ENCODE measurements at regions not wholly inside any gene's neighbourhood (a gene's known extent, or its start where the extent isn't known, plus 50 kb on each side); places are given as distances from the start of the nearest gene placed in this dataset.

DNA sequence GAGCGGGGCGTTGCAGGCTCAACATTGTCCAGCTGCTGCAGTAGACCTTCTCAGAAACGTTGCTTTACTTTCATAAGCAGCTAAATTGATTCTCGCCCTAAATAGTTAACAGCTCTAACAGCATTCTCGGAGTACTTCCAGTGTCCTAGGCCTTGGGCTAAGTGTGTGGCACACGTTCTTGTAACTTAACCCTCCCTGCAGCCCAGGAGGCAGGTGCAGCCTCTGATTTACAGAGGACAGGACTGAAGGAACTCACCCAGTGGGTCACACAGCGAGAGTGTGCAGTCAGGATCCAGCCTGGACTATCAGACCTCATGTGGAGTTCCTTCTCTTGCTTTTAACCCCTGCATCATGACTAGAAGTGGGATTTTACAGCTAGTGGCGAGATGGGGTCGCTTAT is 312.8 kb upstream of the C2CD4B start:
- no peak for DNase-seq

DNA sequence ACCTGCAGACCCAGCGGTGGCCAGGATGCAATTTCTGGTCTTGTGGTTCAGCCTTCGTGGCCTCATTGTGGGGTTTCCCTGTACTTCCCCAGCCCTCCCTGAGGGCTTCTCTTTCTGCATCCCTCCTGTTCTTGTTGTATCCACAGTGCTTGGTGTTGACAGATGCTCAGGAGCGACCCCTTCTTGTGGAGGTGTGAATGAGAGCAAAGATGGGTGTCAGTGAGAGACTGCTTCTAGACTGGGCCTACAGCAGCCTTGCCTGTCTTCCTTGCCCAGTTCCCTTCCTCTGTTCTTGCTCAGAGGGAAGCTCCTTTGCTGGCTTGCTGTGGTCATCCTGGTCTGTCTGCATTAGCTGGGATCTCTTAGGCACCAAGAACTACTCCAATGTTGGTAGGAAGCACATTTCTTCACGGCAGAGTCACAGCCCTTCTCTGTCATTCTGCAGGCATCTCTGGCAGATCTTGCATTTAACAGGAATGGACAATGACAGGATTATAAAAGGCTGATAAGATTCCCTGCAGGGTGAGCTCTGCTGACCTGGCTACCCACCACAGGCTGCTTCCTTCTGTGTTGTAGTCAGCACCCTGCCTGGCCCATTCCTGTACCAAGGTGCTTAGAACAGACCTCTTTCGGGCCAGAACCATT is 317.8 kb upstream of the C2CD4B start:
- peak; percentile 53 for DNase-seq

DNA sequence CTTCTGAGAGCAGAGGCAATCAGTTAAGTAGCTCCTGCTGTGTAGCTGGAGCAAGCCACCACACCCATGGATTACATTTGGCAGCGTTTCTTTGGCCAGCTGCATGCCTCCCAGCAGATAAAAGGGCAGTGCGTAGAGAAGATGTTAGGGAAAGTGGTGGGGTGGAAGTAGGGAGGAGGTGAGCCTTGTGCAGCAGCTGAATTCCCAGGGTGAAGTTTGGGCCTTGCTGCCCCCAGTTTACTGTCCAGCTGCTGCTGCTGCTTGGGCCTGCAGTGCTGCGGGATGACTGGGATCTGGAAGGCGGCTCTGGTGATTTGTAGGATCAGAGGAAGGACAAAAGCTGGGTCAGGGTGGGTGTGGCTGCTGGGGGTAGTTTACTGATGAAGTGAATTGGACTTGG is 318.7 kb upstream of the C2CD4B start:
- DNase-seq, result peak; percentile 57

DNA sequence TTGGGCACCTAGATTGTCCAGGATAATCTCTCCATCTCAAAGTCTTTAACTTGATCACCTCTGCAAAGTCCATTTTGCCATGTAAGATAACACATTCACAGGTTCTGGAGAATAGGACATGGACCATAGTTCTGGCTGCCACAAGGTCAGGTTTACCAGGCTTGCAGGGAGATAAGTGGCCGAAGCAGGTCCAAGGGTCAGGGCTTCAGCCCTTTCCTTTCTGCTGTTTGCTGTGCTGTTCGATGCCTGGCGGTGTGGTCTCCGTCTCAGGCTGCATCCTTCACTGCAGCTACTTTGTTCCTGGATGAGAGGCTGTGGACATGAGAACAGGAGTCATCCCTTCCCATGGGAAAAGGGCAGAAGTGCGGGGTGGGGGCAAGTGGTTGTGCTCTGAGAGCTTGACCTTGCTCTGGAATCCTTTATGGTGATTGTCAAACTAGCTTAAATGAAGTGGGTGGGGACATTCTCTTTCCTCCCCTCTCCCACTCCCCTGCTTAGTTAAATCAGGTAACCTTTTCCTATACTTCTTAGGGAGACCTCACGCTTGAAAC is 320.2 kb upstream of the C2CD4B start:
- no peak for DNase-seq

DNA sequence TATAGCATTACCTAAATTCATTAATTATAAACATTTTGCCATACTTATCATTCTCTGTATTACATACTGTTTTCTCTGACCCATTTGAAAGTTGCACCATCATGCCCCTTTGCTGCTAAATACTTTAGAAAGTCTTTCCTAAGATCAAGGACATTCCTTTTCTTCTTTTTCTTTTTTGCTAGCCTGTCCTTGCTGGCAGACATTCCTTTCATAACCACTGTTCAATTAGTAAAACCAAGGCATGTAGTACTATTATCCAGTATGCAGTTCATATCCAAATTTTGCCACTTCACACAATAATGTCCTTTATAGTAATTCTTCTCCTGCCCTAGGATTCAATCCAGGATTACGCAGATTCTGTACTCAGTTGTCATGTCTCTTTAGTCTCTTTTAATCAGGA is 321.0 kb upstream of the C2CD4B start:
- peak; percentile 76 for DNase-seq

DNA sequence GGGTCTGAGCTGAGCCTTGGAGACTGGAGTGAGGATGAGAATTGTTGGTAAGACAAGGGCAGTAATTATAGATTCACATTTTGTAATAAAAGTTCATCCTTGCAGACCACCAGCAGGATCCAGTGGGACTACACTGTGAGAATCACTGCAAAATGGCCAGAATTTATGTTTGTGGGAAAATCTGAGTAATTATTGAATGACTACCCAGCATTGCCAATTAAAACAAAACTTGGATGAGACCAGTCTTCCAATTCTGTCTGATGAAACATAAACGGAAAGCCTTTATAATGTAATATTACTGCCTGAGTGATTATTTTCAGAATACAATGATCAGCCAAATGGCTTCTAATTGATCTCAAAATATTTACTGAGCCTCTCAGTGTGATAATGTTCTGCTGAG is 323.3 kb upstream of the C2CD4B start:
- DNase-seq, result no peak

DNA sequence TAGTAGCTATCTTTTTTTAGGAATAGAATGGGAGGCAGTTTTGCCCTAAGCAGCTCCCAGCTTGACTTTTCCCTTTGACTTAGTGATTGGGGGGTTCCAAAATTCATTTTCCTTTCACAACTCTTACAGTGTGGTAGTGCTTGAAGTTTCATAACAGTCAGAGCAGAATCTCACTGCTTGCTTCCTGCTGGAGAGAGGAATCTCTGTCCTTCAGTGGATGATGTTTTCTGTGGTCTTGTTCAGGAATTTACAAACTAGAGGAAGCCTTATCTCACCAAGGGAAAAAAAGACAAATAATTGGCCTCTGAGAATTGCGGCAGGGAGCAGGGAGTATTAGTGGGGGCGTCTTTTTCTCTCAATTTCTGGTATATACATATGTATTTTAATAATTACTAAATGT is 326.6 kb upstream of the C2CD4B start:
- DNase-seq, result peak; percentile 68

DNA sequence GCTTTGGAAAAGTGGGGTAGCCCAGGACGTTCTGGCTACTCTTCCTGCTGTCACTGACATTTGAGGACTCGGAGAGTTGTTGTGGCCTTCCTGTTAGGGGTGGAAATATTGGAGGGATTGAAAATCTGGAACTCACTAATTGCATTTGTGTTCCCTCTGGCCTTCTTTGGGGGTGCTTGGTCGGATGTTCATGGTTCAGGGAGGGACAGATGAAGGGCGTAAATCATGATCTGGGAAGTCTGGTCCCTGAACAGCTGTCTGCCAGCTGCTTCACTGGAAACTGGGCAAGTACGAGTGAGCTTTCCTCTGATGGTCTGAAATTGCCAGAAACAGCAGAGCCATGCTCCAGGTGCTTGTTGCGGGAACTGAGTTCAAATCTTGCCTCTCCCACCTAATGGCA is 327.8 kb upstream of the C2CD4B start:
- DNase-seq, result no peak

DNA sequence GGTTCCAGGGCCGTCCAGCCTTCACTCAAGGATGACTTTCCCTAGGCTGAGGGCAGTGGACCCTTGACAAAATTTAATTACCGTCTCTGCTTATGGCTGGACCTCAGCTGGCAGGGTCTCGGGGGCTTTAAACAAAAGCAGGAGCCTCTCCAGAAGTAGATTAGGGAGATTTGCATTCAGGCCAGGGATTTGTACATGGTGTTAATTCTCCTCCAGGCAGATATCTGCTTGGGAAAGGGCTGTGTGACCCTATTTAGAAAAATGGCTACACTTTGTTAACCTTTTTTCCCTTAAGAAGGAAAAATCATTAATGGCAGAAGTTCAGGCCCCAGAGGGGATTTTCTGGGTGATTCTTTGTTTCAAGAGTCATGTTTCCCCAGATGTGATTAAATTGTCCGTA is 329.1 kb upstream of the C2CD4B start:
- no peak for DNase-seq

DNA sequence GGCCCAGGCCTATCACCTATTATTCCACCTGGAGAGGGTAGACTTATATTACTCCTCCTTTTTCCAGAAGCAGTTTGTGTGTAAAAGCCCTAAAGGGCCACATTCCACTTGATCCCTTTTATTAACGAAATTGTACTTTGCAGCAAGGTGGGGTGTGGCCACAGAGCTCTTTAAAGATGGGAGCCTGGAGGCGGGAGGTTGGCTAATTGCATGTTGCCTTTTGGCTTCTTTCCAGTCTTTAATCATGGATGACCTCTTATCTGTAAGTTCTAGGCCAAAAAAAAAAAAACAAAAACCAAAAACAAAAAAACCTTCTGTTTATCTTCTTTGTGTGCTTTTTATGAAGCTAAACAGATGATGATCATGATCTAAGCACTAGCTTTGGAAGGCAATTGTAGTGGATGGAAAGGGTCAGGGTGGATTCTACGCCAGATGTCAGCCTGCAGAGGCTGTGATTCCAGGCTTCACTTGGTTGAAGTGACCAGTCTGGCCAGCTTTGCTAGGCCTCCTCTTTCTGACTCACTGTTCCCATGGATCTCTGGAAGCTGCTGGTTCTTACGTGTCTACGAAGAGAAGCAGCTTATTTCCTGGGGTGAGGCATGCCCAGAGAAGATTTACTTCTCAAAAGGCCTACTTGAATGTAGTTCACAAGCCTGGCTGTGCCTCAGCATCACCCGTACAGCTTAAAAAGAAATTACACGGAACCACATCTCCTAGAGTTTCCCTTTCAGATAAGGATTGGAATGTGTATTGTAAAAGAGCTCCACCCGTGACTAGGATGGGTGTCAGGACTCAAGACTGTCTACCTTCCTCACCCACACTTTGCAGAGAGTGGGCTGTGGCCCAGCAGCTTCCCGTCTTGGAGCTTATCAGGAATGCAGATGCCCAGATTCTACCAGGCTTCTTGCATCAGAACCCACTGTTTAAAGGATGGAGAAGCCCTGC is 330.9 kb upstream of the C2CD4B start:
- DNase-seq, result peak; percentile 76

DNA sequence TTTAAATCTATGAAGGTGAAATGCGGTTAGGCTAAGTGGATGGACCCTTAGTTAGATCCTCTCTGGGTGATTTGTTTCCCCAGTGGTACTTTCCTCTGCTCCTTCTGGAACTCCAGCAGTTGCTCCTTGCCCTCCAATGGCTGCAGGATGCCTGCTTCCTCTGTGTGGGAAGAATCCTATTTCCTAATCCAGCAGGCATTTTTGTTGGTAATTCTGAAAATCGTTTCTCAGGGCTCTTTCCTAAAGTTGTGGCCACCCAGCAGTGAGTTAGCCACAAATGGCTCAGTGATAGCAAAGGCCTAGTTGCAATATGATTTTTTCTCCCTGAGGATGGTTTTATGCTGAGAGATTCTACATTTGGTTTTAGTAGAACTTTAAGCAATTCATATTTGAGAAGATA is 332.3 kb upstream of the C2CD4B start:
- DNase-seq, result no peak

DNA sequence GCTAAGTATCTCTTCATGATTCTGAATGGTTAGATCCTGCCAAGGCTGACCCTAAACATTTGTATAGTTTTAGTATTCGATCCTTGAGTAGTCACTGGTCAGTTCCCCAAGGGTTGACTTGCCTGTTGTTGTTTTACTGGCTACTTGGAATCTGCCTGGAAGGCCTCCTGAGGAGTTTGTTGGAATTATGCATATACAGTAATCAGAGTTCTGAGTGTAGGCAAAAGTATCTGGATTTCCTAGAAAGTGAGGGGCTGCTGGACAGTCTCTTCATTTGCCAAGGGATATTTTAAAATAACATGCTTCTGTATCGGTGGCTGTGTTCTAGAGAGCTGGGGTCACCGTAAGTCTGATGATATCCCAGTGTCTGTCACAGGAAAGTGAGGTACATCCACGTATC is 333.2 kb upstream of the C2CD4B start:
- no peak for DNase-seq

DNA sequence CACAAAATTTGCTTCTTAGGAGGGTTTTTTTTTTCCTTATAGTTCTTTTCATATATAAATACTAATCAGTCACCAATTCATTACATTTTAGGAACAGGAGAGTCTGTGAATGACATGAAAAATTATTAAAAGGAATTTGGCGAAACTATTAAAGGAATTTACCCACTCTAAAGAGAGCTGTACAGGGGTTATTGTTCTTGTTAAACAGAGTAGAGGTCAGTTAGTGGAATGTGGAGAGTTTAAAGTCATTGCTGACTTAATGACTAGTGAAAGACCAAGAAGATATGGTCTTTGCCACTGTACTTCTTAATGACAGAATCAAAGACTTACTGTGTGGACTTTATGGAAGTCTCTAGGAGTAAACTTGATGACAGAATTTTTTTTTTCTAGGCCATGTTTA is 333.6 kb upstream of the C2CD4B start:
- DNase-seq, result peak; percentile 54

DNA sequence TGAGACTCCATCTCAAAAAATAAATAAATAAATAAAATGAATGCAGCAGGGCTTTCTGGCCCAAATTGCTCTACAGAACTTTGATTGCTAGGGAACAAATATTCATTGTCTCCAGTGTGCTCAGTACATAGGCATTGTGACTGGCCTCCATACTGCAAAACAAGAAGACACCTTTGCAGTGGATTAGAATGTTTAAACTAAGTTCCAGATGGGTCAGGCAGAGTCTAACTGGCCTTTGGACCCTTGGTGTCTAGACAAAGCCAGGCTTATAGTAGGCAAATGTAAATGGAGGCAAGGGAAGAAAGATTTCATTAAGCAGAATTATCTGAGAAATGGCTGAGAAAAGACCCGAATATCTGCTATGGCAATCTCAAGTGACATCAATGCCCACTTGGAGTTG is 335.2 kb upstream of the C2CD4B start:
- no peak for DNase-seq

DNA sequence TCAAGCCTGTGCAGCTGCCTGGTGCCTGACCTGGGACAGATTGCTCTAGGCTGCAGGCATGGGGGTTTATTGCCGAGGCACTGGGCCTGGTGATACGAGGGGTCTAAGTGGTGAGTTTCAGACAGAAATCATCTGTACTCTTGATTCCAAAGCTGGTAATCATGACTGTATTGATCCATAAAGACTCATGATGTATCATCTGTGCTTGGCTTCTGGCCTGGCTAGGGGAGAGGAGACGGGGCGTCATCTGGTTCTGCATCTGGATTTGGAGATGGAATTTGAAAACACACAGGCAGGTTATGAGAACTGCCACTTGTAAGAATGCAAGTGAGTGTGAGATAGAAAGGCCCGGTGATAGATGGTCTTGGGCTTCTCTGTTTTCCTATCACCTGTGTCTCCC is 337.4 kb upstream of the C2CD4B start:
- DNase-seq, result no peak

DNA sequence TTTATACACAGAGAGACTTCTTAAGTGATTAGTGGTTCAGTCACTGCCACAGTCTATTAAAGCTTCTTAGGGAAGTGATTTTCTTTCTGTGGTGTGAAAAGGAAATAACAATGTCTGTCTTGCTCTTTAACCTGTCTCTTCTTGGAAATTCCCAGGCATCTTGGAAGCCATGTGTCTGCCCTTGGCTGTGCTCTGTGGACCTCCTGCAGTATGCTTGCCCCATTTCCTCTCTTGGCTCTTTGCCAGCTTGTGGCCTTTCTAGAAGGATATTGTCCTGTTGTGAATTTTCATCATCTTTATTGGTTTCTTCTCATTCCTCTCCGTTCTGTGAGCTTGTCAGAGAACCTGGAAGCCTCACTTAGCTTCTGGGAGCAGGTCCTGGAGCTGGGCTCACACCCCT is 338.4 kb upstream of the C2CD4B start:
- DNase-seq, result peak; percentile 66

DNA sequence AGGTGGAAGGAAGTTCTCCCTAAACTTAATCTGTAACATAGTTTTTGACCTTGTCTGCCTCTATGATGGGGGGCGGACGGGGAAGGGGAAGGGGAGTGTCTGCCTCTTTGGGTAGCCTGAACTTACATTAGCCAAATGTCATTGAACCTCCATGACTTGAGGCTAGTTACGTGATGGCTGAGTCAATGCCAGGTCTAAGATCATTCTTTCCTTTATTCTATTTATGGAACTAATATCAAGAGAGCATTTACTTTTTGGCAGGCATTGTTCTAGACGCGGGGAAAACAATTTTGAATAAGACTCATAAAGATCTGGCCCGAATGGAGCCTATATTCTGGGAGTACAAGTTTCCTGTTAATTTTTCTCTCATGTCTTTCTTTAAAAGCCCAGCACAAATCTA is 340.7 kb upstream of the C2CD4B start:
- DNase-seq, result no peak

DNA sequence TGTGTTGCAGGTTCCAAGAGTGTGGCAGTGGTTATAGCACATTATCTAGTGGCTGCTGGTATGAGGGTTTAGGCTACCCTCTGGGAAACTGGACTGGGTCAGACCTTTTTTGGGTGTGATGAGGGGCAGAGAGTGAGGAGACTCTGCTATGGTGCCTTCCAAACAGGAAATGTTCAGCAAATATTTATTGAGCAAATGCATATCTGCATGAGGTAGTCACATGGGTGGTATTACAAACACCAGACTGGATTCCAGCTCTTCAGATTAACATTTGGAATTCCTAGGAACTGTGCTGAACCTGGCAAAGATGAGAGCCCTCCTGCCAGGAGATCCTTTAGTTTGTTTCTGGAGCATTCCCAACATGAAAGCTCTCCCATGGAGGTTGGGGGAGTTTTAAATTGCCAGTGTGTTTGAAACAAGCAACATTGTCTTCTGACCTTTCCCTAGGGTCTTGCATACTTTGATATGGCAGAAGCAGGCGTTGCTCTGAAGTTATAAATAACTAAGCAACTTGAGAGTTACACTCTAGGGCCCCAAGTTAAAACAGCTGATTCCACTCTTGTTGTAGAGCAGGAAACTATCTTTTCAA is 341.2 kb upstream of the C2CD4B start:
- DNase-seq, result peak; percentile 80

DNA sequence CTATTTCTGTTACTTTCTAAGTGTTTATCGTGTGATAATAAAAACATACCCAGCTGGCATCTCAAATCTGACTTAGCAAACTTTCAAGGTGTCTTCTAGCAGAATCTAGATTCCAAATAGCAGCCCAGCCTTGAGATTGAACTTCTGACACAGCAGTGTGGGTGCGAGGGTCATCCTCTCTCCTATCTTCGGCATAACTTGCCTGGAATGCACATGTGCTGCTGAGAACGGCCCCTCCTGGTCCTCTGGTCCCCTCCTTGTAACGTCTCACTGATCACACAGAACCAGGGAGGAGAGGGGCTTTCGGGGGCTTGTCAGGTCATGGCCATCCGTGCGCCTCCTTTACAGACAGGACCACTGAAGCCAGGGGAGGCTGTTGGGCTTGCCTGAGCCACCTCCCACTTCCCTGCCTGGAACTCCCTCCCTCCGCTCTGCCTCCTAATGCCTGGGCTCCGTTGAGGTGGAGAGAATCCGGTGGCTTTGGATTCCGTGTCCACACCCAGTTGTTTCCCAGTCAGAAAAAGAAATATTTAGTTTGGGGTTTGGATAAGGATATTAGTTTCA is 344.4 kb upstream of the C2CD4B start:
- DNase-seq, result no peak

DNA sequence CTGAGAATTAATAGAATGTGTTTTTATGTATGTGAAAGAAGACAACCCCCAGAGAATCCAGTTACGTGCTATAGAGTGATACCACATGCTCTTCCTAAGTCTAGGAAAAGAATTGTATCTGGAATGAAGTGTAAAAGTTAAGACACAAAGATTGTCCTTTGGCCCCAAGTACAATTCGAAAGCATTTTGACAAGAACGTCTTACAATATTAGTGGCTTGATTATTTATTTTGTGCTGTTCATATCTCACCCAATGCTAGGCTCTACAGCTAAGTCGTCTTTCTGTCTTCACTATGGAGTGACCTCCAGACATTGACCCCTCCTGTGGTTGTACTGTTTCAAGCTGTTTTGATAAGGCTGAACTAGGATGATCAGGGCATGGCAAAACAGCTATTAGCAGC is 345.7 kb upstream of the C2CD4B start:
- no peak for DNase-seq

DNA sequence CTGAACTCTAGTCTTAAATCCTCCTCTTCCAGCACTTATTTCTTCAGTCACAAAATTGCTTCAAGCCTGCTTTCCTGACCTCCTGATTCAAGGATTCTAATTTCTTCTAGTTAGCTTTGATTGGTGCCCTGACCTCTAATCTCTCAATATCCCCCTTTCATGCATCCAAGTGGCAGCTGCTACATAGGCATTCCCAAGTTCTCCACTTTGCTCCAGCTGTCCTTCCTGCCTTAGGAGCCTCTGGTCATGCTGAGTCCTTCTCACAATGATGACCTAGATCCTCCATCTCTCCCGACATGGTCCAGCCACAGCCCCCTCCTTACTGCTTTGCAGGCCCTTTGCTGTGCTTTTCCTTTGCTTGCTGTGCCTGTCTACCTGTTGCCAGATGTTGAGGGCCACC is 347.8 kb upstream of the C2CD4B start:
- DNase-seq, result no peak

DNA sequence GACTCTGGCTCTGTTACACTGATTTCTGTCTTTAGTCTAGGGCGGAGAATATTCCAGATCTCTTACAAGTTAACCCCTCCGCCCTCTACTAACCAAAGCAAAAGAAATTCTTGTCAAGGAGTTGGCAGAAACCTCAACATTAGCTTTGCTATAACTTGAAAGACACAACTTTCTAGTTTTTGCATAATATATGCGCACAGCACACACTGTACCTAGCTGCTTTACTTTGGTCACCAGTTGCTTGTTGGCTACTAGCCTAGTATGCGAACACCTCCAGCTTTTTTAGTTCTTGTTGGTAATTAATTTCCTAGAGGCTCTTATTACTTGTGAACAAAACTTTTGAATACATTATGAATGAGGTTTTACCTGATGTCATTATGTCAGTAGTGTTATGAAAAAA is 348.8 kb upstream of the C2CD4B start:
- DNase-seq, result no peak

DNA sequence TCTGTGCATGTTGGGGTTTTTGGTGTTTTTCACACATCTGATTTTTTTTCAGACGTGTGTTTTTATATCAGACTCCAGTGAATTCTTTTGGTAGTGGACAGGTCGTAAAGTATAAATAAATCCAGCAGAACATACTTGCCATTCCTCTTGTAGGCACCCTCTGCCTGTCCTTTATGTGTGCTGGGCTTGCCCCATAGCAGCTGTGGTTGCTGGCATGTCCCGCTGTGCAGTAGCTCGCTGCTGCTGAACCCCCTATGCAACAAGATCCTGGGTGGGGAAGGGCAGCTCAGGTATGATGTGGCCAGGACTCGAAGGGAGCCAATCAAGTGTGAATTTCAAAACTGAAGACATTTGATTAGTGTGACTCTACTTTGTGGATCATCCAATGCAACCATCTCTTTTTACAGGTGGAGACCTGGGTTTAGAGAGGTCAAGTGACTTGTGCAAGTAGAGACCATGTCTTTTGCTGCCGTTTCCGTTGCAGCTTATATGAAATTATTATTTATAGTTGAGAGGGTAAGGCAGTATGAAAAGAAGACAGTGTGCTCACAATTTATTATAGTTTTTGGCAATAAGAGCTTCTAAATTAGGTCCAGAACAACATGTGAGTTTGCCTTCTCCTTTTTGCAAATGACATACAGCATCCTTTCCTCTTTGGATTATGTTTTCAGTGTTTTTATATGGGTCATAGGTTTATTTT is 350.8 kb upstream of the C2CD4B start:
- DNase-seq, result no peak
